GM13976 (cell line): ENCODE measurements at regions not wholly inside any gene's neighbourhood (a gene's known extent, or its start where the extent isn't known, plus 50 kb on each side); places are given as distances from the start of the nearest gene placed in this dataset.
"Not testable (repeated sequence)": the region's sequence is repeated elsewhere in the genome, so short reads cannot be mapped to it uniquely, and the experiment has no call there.

Experiments
- DNase-seq: peaks from one replicate; pipeline ENCODE4 v3.0.0; 2012; ENCODE audit warnings: low spot score
- CTCF ChIP-seq: IDR thresholded peaks from 2 replicates; pipeline ENCODE4 v1.5.1; 2012; ENCODE audit warnings: borderline replicate concordance, mild to moderate bottlenecking; ENCODE audit not compliant: insufficient read depth; ENCODE audit errors: extremely low read depth, missing control alignments, control extremely low read depth
- in situ Hi-C: fragments of 300-500 bp; cut with MboI; formaldehyde crosslinking; loops from one replicate; pipeline ENCODE4 v1.12.0; 2022; ENCODE audit warnings: low sequenced_read_pairs, mixed read lengths, inconsistent platforms; ENCODE audit not compliant: unreplicated experiment

GRCh38 chr3:107911337-107912000 lies 179.4 kb downstream of the CD47 start:
- TF ChIP-seq CTCF, result no peak
- peak; percentile 38 for DNase-seq
- in situ Hi-C loops, result no loop called here

- DNase-seq, result peak; percentile 55
- in situ Hi-C loops, result no loop called here
- TF ChIP-seq CTCF, result no peak
Observed at GRCh38 chr3:107910713-107911259, 180.0 kb downstream of the CD47 start.

GRCh38 chr3:107909583-107909982 lies 181.2 kb downstream of the CD47 start:
- in situ Hi-C loops, DNase-seq: not testable (repeated sequence)

GRCh38 chr3:107907996-107908395 lies 182.8 kb downstream of the CD47 start:
- in situ Hi-C loops, result no loop called here
- no peak for DNase-seq
- TF ChIP-seq CTCF, result no peak

GRCh38 chr3:107904536-107905066 lies 186.2 kb downstream of the CD47 start:
- TF ChIP-seq CTCF, result no peak
- in situ Hi-C loops, result no loop called here
- DNase-seq, result no peak

GRCh38 chr3:107899990-107900651 lies 190.7 kb downstream of the CD47 start:
- in situ Hi-C loops, result no loop called here
- no peak for TF ChIP-seq CTCF
- no peak for DNase-seq
